KBM-7 (cell line): ENCODE measurements at regions not wholly inside any gene's neighbourhood (a gene's known extent, or its start where the extent isn't known, plus 50 kb on each side); places are given as distances from the start of the nearest gene placed in this dataset.

Source experiments
- DNase-seq: peaks from one replicate; pipeline ENCODE4 v3.0.0-alpha.2; 2015
- in situ Hi-C: fragments of 300-500 bp; cut with MboI; formaldehyde crosslinking; loops from 2 replicates; pipeline ENCODE4 v1.14.3; 2020; ENCODE audit warnings: low sequenced_read_pairs, low pct_unique_long_range_greater_than_20kb, mixed read lengths

DNA sequence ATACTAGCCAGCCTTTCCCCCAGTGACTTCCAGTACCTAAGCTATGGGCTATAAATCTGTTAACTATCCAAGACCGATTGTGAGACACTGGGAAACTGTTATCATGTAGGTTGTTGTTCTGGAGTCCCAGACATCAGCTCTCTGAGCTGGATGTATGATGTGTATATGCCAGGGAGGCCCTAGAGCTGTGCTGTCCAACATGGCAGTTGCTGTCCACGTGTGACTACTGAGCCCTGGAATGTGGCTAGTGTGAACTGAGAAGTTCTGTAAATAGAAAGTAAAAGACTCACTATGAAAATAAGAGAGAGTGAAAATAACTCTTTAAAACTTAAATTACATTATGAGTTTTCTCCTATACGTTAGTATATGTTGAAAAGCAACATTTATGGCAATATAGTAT lies 755.8 kb upstream of the FBXO33 start:
- in situ Hi-C loops: no loop called here

DNA sequence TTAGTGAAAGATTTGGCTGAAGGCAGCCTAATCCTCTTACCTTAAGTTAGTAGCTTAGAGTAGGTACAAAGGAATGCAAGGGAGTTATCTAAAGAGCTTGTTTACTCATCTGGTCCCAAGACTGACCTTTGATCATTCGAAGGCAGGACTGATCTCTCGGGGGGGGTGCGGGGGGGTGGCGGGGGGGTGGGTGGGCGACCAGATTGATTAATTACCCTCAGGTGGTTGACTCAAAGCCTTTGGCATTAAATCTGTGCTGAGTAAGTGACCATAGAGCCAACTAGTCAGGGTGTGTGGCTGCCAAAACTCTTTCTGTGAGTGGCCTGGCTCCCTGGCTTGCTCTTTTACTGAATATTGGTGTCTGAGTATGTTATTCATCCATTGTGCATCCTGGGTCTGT lies 731.9 kb upstream of the FBXO33 start:
- in situ Hi-C loops: no loop called here
- no peak for DNase-seq

More for the DNA sequence above, 755.8 kb upstream of the FBXO33 start:
- no peak for DNase-seq

DNA sequence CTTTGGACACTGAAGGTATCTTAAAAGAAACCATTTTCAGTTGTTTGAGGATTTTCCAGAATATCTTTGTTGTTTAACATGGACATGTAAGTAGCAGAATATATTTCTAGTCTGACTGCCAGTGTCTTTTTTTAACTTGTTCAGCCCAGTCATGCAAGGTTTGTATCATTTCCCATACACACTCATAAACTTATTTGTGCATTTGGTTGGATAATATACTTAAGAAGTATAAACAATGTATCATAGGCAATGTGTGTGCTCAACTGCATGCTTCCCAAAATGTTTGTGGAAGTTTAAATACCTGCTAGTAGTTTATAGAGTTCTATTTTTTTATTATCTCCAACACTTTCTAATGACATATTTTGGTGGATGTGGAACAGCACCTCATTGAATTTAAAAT lies 707.4 kb upstream of the FBXO33 start:
- no peak for DNase-seq
- in situ Hi-C loops: no loop called here

DNA sequence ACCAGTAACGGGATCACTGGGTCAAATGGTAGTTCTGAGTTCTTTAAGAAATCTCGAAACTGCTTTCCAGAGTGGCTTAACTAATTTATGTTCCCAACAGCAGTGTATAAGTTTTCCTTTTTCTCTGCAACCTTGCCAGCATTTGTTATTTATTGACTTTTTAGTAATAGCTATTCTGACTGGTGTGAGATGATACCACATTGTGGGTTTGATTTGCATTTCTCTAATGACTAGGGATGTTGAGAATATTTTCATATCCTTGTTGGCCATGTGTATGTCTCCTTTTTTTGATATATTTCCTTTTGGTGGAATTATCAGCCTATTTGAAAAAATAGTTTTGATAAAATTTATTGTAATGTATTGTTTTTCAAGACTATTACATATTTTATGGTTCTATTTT lies 701.2 kb upstream of the FBXO33 start:
- DNase-seq: no peak
- in situ Hi-C loops: no loop called here

DNA sequence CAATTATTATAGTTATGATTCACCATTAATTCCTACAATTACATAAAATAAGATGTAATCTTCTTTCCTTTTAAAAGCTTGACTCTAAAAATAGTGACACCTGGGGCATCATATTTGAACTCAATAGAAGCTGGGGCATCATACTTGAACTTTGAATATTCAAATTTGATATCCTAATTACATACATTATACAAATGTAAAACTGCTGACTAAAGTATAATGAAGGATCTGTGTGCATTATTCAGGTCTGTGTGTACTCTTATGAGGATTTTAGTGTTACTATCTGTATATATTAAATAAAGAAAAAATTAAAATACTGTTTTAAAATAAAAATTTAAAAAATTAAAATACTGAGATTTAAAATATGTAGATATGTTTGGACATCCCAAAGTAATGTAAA lies 696.9 kb upstream of the FBXO33 start:
- no peak for DNase-seq
- in situ Hi-C loops: no loop called here

DNA sequence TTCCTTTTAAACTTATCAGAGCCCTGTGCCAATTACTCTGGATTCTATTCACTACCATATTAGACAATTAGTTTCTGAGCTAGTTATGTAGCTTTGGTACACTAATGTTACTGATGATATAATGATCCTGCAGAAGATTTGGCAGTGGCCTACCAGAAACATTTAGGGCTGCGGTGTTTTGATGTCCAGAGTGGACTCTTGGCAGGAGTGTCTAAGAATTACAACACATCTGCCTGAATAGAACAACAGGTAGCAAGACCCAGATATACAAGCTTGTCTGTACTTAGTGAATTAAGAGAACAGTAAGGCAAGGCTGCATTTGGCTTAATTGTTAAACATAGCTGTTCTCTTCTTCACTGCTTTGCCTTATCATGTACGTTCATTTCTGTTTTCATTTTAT lies 691.6 kb upstream of the FBXO33 start:
- DNase-seq: no peak
- in situ Hi-C loops: no loop called here

DNA sequence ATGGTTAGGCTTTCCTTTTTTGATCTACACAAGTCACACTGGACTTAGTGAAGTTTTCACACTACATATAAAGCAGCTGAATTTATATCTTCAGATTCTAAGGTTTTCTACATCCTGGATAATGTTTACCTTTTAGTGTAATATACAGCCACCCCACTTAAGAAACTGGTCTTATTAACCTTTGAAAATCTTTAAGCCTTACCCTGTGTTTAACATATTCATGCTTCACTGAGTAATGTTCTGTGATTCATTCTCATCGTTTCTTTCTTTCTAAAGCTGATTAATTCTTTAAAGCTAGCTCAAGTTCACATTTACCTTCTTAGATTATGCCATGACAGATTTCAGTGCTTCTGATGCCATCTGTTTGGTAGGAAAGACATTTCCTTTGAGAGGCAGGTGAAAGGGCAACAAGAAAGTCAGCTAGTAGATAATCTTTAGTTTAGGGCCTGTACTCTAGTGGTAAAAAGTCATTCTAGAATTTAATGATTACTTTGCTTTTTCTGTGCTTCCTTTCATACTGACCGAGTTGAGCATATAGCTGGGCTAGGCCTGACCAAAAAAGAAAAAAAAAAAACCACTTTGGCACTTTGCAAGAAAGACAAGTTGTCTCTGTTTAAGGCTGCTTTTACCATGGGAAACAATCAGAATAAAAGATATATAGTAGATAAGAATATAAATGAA lies 690.9 kb upstream of the FBXO33 start:
- in situ Hi-C loops: no loop called here

DNA sequence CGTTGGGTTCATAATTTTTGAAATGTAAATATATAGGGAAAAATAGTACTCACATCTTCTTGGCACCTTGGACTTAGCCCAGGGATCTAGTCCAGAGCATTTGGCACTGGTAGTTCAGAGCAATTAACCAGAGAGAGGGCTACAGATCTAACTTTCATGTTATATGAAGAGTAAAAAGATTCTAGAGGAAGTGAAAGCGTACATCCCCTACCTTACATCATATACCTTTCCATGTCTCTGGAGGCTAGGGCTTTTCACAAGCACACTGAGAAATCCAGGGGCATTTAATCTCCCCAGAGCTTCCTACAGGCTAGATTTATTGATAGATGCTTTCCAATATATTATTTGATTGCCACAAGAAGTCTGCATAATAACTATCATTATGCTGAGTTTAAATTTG lies 687.5 kb upstream of the FBXO33 start:
- DNase-seq: no peak
- in situ Hi-C loops: no loop called here

More for the DNA sequence above, 690.9 kb upstream of the FBXO33 start:
- DNase-seq: no peak

DNA sequence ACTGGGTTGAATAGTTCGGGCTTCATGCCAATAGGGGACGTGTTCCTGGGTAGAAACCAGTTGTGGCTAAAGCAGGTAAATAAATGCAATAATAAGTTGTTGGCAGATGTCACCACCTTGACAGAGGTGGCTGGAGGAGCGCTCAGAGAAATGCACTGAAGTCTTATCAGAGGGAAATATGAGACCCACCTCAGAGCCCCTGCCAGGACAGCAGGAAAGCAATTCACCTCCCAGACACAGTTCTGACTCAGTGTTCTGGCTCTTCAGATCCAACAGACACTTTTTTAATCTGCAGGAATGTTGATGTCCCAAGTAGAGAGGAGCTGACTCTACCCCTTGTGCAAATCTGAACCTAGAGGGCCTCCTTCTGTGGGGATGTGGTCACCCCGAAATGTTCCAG lies 687.1 kb upstream of the FBXO33 start:
- DNase-seq: no peak
- in situ Hi-C loops: no loop called here

DNA sequence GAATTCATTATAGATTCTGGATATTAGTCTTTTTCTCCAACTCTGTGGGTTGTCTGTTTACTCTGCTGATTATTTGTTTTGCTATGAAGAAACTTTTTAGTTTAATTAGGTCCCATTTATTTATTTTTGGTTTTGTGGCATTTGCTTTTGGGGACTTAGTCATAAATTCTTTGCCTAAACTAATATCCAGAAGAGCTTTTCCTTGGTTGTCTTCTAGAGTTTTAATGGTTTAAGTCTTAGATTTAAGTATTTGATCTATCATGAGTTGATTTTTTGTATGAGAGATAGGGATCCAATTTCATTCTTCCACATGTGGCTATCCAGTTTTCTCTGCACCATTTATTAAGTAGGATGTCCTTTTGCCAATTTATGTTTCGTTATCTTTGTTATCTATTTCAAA lies 683.4 kb upstream of the FBXO33 start:
- no peak for DNase-seq
- in situ Hi-C loops: no loop called here

DNA sequence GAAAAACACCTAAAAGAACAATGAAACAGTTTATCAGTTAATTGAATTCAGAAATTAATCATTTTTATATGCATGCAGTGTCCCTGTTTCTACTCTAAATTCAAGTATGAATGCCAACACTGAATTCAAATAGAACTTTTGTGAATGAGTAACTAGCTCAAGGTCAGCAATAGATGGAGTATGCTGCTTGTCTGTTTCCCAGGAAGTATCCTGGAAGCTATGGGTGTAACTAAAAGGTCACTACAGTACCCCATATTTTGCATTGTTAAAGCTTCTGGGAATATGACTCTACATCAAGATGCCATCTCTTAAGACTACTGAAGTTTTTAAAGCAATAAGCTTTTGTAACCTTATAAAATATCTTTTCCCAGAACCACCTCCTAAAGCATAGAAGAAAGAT lies 681.4 kb upstream of the FBXO33 start:
- in situ Hi-C loops: no loop called here
- no peak for DNase-seq

DNA sequence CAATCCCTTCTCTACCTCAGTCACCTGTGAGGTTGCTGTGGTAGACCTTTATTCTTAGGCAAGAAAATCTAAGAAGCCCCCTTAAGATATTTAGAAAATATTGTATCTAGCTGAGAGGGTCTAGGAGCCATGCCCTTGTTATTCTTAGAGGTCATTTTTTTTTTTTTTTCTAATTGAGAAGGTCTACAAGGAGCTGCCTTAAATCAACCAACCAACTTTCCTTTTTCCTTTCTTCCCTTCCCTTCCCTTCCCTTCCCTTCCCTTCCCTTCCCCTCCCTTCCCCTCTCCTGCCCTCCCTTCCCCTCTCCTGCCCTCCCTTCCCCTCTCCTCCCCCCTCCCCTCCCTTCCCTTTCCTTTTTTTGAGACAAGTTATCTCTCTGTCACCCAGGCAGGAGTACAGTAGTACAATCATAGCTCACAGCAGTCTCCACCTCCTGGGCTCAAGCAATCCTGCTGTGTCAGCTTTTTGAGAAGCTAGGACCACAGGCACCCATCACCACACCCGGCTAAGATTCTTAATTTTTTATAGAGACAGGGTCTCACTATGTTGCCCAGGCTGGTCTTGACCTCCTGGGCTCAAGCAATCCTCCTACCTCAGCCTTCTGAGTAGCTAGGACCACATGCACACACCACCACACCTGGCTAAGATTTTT lies 668.4 kb upstream of the FBXO33 start:
- in situ Hi-C loops: no loop called here
- DNase-seq: no peak

DNA sequence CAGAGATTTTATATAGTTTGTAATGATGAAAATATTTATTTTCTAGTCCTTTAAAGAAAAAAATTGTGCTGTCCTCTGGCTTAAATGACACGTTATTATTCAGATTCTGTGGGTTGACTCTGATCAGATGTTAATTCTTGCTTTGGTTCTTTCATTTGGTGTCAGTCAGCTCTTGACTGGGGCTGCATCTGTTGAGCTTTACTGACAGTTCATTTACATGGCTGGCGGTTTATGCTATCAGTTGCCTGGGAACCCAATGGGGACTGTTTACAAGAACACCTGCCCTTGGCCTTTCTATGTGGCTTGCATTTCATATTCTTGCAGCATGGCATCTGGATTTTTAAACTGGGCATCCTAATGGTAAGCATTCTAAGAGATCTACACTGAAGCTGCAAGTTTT lies 667.1 kb upstream of the FBXO33 start:
- in situ Hi-C loops: no loop called here
- no peak for DNase-seq

DNA sequence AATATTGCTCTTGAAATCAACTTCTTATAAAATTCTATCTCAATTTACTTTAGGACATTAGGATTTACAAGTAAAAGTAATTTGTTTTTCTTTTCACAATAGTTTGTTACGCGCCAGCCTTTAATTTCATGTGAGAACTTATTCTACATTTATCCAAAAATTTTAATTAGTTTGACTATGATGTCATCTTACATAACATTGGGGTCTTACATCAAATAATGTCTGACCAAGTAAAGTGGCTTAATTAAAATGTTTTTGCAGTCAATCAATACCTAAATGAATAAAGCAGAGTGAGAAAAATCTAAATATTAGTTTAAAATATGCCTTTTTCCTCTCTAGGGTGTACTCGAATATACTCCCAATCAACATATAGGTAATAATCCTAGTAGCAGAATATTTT lies 666.2 kb upstream of the FBXO33 start:
- DNase-seq: no peak
- in situ Hi-C loops: no loop called here

DNA sequence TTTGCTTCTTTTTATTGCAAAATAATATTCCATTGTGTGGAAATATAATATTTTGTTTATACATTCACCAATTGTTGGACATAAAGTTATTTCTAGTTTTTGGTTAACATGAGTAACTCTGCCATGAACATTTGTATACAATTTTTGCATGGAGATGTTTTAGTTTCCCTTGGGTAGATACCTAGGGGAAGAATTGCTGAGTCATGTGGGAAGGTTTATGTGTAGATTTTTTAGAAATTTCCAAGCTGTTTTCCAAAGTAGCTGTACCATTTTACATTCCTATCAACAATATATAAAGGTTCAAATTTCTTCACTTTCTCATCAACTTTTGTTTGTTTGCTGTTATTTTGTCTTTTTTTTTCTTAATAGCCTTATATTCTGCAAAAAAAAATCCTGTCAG lies 664.7 kb upstream of the FBXO33 start:
- in situ Hi-C loops: no loop called here
- no peak for DNase-seq

DNA sequence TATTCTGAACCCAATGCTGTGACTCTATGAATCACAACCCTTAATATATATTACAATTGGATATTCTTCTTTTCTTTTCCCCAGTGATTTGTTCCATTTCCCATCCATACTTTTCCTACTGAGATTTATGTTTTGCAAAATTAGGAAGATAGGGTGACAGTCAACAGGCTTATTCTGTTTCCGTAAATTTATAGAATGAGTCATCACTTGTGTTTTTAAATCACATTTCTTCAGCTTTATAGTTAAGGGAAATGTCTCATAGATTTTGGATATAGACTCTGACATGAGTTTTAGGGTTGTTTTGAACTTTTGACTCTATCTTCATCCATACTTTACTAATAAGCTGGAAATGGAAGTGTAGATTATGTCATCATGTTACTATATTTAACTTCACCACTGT lies 661.6 kb upstream of the FBXO33 start:
- in situ Hi-C loops: no loop called here
- no peak for DNase-seq

DNA sequence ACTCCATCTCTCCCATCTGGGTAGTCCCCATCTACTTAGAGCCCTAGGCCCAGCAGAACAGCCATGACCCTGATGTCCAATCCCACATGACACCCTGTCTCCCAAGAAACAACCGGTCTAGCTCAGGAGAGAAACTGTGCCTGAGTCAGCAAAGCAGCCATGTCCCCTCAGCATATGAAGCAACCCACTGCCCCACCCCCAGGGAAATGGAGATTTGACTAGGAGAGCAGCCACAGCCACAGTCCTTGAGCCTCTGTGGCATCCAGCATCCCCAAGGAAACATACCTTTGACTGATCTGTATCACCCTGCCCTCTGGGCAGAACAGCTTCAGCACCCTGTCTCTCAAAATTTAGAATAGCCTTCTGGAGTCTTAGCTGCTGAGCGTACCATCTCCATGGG lies 641.9 kb upstream of the FBXO33 start:
- in situ Hi-C loops: no loop called here
- no peak for DNase-seq

DNA sequence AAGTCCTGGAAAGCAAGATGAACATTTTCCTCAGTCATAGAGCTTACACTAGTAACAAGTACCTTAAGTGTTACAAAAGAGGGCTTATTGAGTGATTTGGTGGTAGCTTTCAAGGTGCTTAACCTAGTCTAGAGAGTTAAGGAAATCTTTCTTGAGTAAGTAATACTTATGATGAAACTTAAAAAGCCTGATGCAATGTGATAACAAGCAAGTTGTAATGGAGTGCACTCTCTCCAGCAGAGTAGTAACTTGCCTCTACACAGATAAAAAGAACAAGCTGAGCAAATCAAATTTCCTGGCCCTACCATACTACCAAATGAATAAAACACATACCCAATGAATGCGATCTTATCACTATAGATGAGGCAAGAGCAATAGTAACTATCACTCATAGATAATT lies 639.9 kb upstream of the FBXO33 start:
- DNase-seq: no peak
- in situ Hi-C loops: no loop called here

DNA sequence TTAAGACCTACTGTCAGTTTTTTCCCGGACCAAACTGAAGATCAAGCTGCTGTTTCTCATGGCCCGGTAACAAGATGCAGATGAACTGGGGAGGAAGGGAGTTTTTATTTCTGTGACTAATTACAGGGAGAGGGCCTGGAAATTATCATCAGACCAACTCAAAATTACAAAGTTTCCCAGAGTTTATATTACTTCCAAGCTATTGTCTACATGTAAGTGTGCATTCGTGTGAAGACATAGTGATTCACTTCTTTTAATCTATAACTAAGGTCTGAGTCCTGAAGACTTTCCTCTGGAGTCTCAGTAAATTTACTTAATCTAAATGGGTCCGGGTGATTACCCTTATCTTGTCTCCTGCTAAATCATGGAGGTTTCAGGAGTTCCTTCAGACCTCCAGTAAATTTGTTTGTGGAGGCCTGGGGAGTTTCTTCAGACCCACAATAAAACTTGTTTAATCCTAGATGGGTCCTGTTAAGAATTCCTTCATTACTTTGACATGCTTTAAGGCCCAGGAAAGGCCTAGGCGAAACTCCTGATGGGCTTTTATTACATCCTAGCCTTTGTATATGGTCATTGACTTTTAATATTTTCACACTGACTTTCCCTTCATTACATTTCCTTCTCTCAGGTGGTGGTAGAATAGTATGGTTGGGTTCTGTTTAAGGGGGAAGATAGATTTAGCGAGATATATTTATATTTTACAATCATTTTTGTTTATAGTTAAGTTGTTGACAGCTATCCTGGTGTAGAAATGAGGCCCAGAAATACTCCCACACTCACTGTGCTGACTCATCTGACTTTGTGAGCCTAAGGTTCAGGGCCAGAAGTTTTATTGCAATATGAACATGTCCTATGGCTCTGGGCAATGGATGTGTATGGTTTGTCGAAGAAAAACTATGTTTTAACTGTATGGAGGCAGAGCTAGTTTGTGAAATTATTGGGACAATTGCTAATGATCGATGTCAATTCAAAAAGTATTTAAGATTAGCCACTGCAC lies 627.0 kb upstream of the FBXO33 start:
- DNase-seq: no peak
- in situ Hi-C loops: no loop called here

DNA sequence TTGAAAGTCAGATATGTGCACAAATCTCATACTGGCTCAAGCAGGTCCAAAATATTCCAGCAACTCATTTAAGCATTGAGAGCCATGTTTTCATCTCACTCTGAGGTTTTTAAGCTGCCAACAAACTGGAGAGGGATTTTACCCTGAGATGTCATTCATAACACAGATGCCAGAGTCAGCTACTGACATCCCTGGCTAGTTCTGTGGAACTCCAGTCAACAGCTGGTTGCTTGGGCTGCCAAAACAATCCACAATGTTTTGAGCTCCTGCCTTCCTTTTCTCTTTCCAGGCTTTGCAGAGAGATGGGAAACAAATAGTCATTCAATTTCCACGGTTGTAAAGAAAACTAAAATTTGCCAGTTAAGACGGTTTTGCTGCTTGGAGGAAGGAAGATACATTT lies 621.2 kb upstream of the FBXO33 start:
- no peak for DNase-seq
- in situ Hi-C loops: no loop called here
